HG03039 (cell line): ENCODE measurements at regions not wholly inside any gene's neighbourhood (a gene's known extent, or its start where the extent isn't known, plus 50 kb on each side); places are given as distances from the start of the nearest gene placed in this dataset.
"Not testable (repeated sequence)": the region's sequence is repeated elsewhere in the genome, so short reads cannot be mapped to it uniquely, and the experiment has no call there.

Experiments used
- ATAC-seq: cut with Tn5 transposase; IDR thresholded peaks from one replicate; pipeline ENCODE4 v1.9.1; 2021; ENCODE audit warnings: mild to moderate bottlenecking, moderate library complexity; ENCODE audit not compliant: unreplicated experiment

DNA sequence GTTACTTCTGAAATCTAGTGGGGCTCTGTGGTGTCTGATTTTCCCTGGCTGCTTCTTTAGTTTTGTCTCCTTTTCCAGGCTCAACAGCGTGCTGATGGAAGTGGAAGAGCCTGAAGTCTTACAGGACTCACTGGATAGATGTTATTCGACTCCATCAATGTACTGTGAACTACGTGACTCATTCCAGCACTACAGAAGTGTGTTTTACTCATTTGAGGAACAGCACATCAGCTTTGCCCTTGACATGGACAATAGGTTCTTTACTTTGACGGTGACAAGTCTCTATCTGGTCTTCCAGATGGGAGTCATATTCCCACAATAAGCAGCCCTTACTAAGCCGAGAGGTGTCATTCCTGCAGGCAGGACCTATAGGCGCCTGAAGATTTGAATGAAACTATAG, 51.1 kb downstream of the NBPF8 start:
- not testable (repeated sequence) for ATAC-seq

- ATAC-seq, result not testable (repeated sequence)
Measured at GRCh38 chr1:120477663-120478062, 62.8 kb downstream of the NBPF8 start.

DNA sequence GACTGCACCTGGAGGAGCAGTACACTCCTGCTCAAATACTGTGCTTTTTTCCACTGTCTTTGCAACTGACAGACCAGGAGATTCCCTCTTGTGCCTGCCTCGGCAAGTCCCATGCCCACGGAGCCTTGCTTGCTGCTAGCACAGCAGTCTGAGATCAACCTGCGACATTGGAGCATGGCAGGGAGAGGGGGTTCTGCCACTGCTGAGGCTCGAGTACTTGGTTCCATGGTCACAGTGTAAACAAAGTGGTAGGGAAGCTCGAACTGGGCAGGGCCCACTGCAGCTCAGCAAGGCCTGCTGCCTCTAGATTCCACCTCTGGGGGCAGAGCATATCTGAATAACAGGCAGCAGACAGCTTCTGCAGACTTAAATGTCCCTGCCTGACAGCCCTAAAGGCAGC, 63.6 kb downstream of the NBPF8 start:
- ATAC-seq, result not testable (repeated sequence)

DNA sequence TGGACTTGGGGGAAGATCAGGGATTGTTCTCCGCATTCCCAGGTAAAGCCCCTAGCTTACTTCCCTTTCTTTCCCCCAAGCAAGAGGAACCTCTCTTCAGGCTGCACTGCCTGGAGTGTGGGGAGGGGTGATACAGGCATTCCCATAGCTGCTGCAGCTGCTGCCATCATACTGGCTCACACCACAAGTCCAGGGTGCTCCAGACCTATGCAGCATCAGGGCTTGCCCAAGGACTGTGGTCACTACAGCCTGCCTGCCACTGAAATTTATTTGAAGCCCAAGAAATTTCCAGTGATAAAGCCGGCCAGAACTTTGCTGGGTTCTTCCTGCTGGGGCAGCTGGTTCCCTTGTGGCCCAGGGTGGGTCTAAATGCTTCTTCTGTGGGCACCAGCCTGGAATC, 72.7 kb downstream of the NBPF8 start:
- not testable (repeated sequence) for ATAC-seq

- ATAC-seq, result not testable (repeated sequence)
Measured at GRCh38 chr1:120489217-120489616, 74.4 kb downstream of the NBPF8 start.

DNA sequence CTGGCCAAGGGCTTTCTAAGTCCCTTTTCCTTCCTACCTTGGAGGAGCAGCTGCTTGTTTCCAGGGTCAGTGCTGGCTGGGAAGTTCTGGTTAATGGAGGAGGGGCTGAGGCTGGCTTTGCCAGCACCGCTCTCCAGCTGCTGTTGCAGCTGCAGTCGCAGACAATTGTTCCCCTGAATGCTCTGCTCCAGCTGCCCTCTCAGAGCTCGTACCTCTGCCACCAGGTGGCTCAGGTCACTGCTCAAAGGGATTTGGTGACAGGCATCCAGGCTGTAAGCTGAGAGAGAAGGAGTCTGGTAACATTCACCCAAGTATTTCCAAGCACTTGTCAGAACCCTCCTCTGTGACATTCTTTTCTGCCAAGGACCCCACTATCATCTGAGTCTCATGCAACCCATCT, 82.3 kb downstream of the NBPF8 start:
- ATAC-seq, result not testable (repeated sequence)

DNA sequence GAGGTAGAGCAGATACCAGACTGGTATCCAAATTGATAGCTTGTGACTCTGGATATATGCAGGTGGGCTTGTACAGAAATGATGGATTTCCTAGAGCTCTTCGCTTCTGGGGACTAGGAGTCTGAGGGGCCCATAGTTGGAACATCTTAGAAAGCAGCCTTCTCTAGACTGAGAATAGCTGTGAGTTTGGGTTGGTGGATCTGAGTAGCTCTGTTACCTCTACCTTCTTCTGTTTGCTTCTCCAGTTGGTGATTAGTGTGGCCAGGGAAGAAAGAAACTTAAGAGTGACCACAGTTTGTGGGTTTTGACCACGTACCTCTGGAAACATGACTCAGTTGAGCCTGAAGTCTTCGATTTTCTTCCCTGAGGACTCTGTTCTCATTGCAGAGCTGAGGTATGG, 88.4 kb downstream of the NBPF8 start:
- ATAC-seq, result not testable (repeated sequence)

DNA sequence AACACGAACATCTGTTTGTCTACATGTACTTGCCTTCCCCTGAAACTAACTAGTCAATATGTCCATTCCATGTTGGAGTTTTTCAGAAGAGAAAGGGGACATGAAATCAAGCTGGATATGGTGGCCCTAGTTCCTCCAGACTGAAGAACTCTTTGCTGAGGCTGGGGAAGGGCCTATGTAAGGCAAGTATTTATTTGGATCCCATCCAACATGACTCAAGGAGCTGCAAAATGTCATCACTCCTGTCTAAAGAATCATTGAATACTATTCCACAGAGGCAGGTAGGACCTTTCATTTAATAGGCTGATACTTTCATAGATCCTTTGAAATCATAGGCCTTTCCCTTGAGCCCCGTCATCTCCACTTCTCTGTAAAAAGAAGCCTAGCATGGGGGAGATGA, 91.5 kb downstream of the NBPF8 start:
- ATAC-seq, result not testable (repeated sequence)

- ATAC-seq, result not testable (repeated sequence)
Measured at GRCh38 chr1:120508351-120508750, 93.5 kb downstream of the NBPF8 start.

DNA sequence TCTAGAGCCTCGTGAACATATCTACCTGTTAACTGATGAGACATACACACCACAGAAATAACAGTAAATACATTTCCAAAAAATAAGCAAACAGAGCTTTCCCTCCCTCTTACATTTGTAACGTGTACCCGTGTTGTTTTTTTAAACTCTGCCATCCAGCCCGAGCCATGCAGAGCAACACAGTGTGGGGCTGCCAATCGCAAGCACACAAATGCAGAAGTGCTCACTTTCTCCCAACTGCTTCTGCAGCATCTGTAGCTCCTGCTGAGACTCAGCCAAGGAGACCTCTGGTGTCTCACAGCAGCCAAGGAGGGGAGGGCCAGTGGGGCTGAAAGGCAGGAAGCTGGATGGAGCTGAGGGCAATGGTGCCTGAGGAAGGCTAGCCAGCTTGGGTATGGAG, 94.4 kb downstream of the NBPF8 start:
- not testable (repeated sequence) for ATAC-seq

DNA sequence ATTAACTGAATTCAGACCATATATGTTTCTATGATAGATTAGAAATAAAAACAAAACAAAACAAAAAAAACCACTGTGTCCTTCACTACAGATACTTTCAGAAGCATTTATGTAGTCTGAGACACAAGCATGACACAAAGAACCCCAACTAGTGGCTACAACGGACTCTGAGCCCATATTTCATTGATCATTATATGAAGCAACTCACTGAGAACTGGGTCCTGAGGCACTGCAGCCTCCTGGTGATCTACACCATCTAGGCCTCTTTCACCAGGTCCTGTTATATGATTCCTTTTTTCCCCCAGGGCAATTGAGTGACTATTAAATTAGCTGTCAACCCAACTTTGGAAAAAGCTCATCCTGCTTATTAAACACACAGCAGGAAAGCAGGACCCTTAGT, 98.3 kb downstream of the NBPF8 start:
- not testable (repeated sequence) for ATAC-seq

GRCh38 chr1:120513531-120513930, 98.7 kb downstream of the NBPF8 start:
- not testable (repeated sequence) for ATAC-seq

GRCh38 chr1:120519196-120519595, 104.4 kb downstream of the NBPF8 start:
- ATAC-seq, result not testable (repeated sequence)

DNA sequence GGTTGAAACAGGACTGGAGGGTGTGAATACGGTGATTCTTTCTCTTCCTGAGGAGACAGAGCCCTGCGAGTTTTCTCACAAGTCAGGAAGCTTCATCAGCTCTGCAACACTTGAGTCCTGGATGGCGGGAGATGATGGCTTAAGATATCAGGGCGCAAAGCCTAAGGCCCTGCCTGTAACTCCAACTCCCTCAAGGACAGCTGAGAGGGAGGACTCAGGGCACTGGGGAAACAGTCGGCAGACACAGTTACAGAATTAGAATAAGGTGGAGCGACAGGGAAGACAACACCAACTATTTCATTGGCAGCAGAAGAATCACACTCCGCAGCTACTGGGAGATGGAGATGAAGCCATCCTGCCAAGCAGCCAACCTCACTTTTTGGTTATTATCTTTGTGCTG, 109.6 kb downstream of the NBPF8 start:
- ATAC-seq, result not testable (repeated sequence)

GRCh38 chr1:120525386-120525785, 110.6 kb downstream of the NBPF8 start:
- not testable (repeated sequence) for ATAC-seq

DNA sequence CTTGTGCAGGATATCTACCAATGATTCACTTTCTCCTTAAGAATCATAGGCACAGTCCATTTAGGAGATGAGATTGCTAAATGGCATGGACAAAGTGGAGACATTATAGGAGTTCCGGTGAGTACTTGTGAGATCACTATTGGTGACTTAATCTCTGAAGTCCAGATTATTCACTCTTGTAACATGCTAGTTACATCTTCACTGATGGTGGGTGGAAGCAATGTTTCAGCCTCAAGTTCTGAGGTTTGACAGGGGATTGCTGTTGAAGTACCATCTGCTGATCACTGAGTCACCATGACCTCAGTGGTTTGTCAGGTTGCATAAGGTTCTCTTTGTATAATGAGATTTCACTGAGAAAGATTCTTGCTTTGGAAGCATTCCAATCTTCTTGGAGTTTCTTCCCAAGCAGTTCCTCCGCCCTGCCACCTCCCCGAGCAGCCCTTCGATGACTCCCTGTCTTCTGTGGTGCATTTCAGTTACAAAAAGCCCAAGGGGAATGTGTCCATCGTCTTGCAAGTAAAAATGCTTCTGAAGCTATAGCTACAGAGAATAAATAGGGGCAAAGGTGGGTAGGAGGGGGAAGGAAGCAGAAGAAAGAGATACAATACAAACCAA, 114.7 kb downstream of the NBPF8 start:
- ATAC-seq, result not testable (repeated sequence)

DNA sequence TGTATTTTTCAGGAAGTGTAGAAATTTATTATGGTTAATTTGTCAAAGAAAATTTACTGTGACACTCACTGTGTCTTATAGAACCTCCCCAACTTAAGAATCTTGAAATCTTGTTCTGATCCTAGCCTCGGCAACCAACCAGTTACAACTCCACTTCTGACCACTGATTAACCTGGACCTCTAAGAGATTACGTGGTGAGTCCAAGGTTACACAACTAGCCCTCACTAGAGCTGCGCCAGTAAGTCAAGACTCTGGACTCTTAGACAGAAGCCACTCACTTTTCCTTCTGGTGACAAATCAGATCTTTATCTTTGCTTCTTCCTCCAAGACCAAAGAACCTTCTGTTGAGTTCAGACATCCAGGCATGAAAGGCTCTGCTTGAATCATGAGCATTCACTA, 116.6 kb downstream of the NBPF8 start:
- ATAC-seq, result not testable (repeated sequence)

DNA sequence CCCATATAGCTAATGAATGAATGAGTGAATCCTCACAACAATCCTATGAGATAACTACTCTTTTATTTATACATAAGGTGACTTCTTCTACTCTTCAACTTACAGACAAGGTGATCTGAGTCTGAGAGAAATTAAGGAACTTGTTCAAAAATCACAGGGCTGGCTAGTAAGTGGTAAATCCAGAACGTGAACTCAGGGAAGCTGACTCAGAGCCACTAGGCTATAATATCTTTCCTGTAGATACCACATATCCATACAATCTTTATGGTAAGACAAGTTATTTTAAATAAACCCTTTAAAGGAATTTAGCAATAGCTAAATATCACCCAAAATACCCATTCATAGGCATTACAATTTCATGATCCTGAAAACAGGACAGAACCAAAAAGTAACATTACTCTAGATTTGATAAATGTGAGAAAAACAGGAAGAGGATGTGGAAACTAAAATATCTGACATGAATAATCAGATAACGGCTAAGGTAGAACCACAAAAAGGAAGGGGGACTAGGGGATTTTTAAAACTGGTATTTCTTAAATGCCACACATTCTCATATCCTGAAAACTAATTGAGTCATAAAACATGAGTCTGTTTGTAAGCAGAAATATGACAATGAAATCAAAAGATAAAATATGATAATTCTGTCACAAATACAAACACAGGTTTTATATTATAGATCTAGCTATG, 119.7 kb downstream of the NBPF8 start:
- peak; percentile 50 for ATAC-seq

DNA sequence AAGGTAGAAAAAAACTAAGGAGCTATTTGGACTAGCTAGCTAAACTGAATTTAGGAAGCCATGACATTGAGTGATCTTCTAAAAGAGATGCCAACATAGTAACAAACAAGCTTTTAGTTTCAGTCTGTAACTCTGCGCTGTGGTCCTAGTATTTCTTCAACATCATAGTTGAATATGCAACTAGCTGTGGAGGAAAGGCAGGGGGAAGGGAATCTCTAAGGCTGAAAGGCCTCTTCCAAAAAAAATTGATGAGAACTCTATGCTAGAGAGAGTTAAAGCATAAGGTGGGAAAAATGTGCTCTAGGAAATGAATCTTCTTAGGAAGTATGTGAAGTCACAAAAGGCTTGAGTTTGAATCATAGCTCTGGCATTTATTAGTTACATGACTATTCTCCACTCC, 120.2 kb downstream of the NBPF8 start:
- peak; percentile 52 for ATAC-seq

GRCh38 chr1:120541394-120541793, 126.6 kb downstream of the NBPF8 start:
- not testable (repeated sequence) for ATAC-seq

GRCh38 chr1:120542365-120542764, 127.5 kb downstream of the NBPF8 start:
- ATAC-seq, result not testable (repeated sequence)

- not testable (repeated sequence) for ATAC-seq
Measured at GRCh38 chr1:120542940-120543339, 128.1 kb downstream of the NBPF8 start.
